ENCODE measurements at regions not wholly inside any gene's neighbourhood (a gene's known extent, or its start where the extent isn't known, plus 50 kb on each side); places are given as distances from the start of the nearest gene placed in this dataset.

GRCh38 chr13:86974251-86974994 is 696.7 kb upstream of the SLITRK5 start:
- Mint-ChIP-seq H3K36me3 (ENCODE audit: low read depth) (no peaks in the 10 kb centered on the region), H3K4me3 (no peak overlapping the region), H3K9me3 (no peaks in the 10 kb centered on the region), H3K27ac (no peak overlapping the region), H3K4me1 (no peaks in the 10 kb centered on the region), H3K27me3 (ENCODE audit: low read depth, poor library complexity) (peaks cover 3% of the 10 kb centered on the region)
- no peak for DNase-seq
- TF ChIP-seq CTCF (IDR thresholded peaks at IDR 0.05): no peak

GRCh38 chr13:86974995-86975328 is 696.2 kb upstream of the SLITRK5 start:
- Mint-ChIP-seq H3K27ac (no peak overlapping the region), H3K4me3 (no peak overlapping the region), H3K9me3 (no peaks in the 10 kb centered on the region), H3K4me1 (no peaks in the 10 kb centered on the region), H3K27me3 (ENCODE audit: low read depth, poor library complexity) (peaks cover 3% of the 10 kb centered on the region), H3K36me3 (ENCODE audit: low read depth) (no peaks in the 10 kb centered on the region)
- no peak for DNase-seq
- TF ChIP-seq CTCF (IDR thresholded peaks at IDR 0.05): no peak

GRCh38 chr13:86976521-86977324 is 694.4 kb upstream of the SLITRK5 start:
- Mint-ChIP-seq H3K4me3 (no peak overlapping the region), H3K9me3 (no peaks in the 10 kb centered on the region), H3K4me1 (no peaks in the 10 kb centered on the region), H3K27me3 (ENCODE audit: low read depth, poor library complexity) (peaks cover 3% of the 10 kb centered on the region), H3K27ac (no peak overlapping the region), H3K36me3 (ENCODE audit: low read depth) (no peaks in the 10 kb centered on the region)
- DNase-seq: no peak
- no peak for TF ChIP-seq CTCF (IDR thresholded peaks at IDR 0.05)

DNA sequence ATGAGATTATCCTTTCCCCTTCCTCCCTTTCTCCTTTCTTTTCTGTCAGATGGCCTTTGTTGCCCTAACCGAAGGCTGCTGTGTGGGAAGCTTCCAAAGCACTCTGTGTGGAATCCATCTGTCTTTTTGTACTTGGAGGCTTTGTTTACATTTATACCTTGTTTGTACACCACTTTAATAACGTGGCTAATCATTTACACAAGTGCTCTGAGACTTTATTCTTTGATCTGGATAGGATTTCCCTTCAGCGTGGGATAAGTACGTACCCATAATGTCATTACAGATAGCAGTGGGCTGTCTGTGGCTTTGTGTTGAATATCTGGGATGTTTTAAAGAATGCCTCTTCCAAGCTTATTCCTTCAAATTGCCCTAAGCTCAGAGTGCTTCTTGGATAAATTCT is 684.7 kb upstream of the SLITRK5 start:
- DNase-seq: no peak
- Mint-ChIP-seq H3K4me3 (no peak overlapping the region), H3K36me3 (ENCODE audit: low read depth) (no peaks in the 10 kb centered on the region), H3K9me3 (no peaks in the 10 kb centered on the region), H3K27me3 (ENCODE audit: low read depth, poor library complexity) (peaks cover 4% of the 10 kb centered on the region), H3K4me1 (peaks cover 6% of the 10 kb centered on the region), H3K27ac (no peak overlapping the region)
- no peak for TF ChIP-seq CTCF (IDR thresholded peaks at IDR 0.05)

DNA sequence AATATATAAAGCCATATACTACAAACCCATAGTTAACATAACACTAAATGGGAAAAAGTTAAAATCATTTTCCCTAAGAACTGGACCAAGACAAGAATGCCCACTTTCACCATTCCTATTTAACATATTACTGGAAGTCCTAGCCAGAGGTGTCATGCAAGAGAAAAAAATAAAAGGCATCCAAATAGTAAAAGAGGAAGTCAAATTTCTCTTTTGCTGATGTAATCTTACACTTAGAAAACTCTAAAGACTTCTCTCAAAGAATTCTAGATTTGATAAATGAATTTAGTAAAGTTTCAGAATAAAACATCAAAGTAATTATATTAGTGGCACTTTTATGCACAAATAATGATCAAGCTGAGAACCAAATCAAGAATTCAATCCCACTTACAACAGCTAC is 678.9 kb upstream of the SLITRK5 start:
- H3K36me3 Mint-ChIP-seq (ENCODE audit: low read depth): no peaks in the 10 kb centered on the region
- H3K4me3 Mint-ChIP-seq: no peak overlapping the region
- no peak for DNase-seq
- H3K27me3 Mint-ChIP-seq (ENCODE audit: low read depth, poor library complexity): no peaks in the 10 kb centered on the region
- H3K9me3 Mint-ChIP-seq: peaks cover 16% of the 10 kb centered on the region
- no peaks in the 10 kb centered on the region for H3K4me1 Mint-ChIP-seq
- no peak overlapping the region for H3K27ac Mint-ChIP-seq
- TF ChIP-seq CTCF (IDR thresholded peaks at IDR 0.05): no peak
